MCF 10A (cell line): ENCODE measurements at regions not wholly inside any gene's neighbourhood (a gene's known extent, or its start where the extent isn't known, plus 50 kb on each side); places are given as distances from the start of the nearest gene placed in this dataset.
"Not testable (repeated sequence)": the region's sequence is repeated elsewhere in the genome, so short reads cannot be mapped to it uniquely, and the experiment has no call there.

Experiments used
- BruUV-seq: library from RNA; stranded (reverse); fragments of 400-500 nt; replicated peaks from 2 replicates; lab custom pipeline; 2021; lab: Mats Ljungman, UMichigan
- CTCF ChIA-PET: fragments of 300-600 bp; sonication (Branson Sonifier 250); formaldehyde crosslinking; extraction: SDS; loops from one replicate; lab custom pipeline; 2021; ENCODE audit warnings: antibody characterized with exemption, inconsistent platforms; lab: Yijun Ruan, JAX
- POLR2A ChIA-PET: fragments of 300-600, 350-650 bp; sonication (Branson Sonifier 250); formaldehyde crosslinking; extraction: SDS; loops from one replicate; lab custom pipeline; 2020; ENCODE audit warnings: antibody characterized with exemption, inconsistent platforms; lab: Yijun Ruan, JAX
- DNase-seq: peaks from one replicate; pipeline ENCODE4 v3.0.0-alpha.2; 2018; ENCODE audit not compliant: unreplicated experiment
- H3K27ac Mint-ChIP-seq: one replicate; pipeline ENCODE4 v1.8.0; 2022; ENCODE audit warnings: mild to moderate bottlenecking, low read depth, mixed read lengths; ENCODE audit not compliant: unreplicated experiment
- H3K27me3 Mint-ChIP-seq: one replicate; pipeline ENCODE4 v1.8.0; 2022; ENCODE audit warnings: mixed read lengths; ENCODE audit not compliant: insufficient read depth, unreplicated experiment
- H3K36me3 Mint-ChIP-seq: one replicate; pipeline ENCODE4 v1.8.0; 2022; ENCODE audit warnings: mild to moderate bottlenecking, moderate library complexity, mixed read lengths; ENCODE audit not compliant: insufficient read depth, unreplicated experiment
- H3K4me1 Mint-ChIP-seq: one replicate; pipeline ENCODE4 v1.8.0; 2022; ENCODE audit warnings: mixed read lengths; ENCODE audit not compliant: insufficient read depth, unreplicated experiment
- H3K4me3 Mint-ChIP-seq: one replicate; pipeline ENCODE4 v1.8.0; 2022; ENCODE audit warnings: mild to moderate bottlenecking, moderate library complexity, mixed read lengths; ENCODE audit not compliant: unreplicated experiment
- H3K9me3 Mint-ChIP-seq: one replicate; pipeline ENCODE4 v1.8.0; 2022; ENCODE audit warnings: mixed read lengths; ENCODE audit not compliant: unreplicated experiment
- CTCF ChIP-seq: fragments of 200-600 bp; IDR thresholded peaks from one replicate; pipeline ENCODE4 v1.8.0; 2022; ENCODE audit warnings: antibody characterized with exemption, mild to moderate bottlenecking; ENCODE audit not compliant: unreplicated experiment
- intact Hi-C: fragments of 100-400 bp; cut with micrococcal nuclease; formaldehyde crosslinking; loops from 2 replicates; pipeline ENCODE4 v1.14.1; 2022

- Mint-ChIP-seq H3K4me1 (peaks cover 28% of the 10 kb centered on the region), H3K9me3 (no peaks in the 10 kb centered on the region), H3K36me3 (no peaks in the 10 kb centered on the region), H3K27me3 (no peaks in the 10 kb centered on the region), H3K4me3 (no peak overlapping the region), H3K27ac (no peak overlapping the region)
- intact Hi-C loops: no loop called here
- ChIA-PET CTCF (interaction anchor here (0.6 to 5.0 kb wide), 3 partner anchors 8 to 95 kb away, joined by 3 to 39 read pairs (median 3); no protein-coding TSS in a partner anchor), POLR2A (no interaction called here)
- no TSS peak for BruUV-seq
- no peak for DNase-seq
- TF ChIP-seq CTCF: no peak
These were observed 303.0 kb downstream of the DAD1 start for GRCh38 chr14:22285991-22286390.

DNA sequence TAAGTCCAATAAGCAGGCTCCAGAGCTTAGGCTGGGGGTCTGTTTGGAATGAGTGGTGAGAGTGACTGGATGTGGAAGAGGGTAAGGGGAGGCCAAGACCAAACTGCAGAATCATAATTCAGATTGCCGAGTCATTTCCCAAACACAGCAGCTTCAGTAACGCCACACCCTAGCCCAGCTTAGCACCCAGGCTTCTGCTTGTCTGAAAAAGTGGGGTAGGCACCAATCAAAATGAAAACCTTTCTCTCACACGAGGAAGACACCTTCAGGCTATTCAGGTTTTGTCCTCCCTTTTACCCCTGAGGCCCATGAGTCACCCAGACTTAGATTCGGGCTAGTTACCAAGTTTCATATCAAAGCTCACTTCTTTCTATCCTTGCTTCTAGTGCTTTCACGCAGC lies 306.1 kb downstream of the DAD1 start:
- BruUV-seq: no TSS peak
- intact Hi-C loops: no loop called here
- Mint-ChIP-seq H3K9me3 (no peaks in the 10 kb centered on the region), H3K4me1 (peaks cover 6% of the 10 kb centered on the region), H3K27ac (no peak overlapping the region), H3K4me3 (no peak overlapping the region), H3K36me3 (no peaks in the 10 kb centered on the region), H3K27me3 (no peaks in the 10 kb centered on the region)
- no peak for DNase-seq
- TF ChIP-seq CTCF: no peak
- CTCF ChIA-PET: interaction anchor here (0.6 to 1.0 kb wide), 4 partner anchors 9 to 63 kb away, joined by 3 to 5 read pairs (median 4); no protein-coding TSS in a partner anchor
- POLR2A ChIA-PET: interaction anchor here (0.6 kb wide), 1 partner anchor 316 kb away, joined by 4 read pairs; no protein-coding TSS in a partner anchor

DNA sequence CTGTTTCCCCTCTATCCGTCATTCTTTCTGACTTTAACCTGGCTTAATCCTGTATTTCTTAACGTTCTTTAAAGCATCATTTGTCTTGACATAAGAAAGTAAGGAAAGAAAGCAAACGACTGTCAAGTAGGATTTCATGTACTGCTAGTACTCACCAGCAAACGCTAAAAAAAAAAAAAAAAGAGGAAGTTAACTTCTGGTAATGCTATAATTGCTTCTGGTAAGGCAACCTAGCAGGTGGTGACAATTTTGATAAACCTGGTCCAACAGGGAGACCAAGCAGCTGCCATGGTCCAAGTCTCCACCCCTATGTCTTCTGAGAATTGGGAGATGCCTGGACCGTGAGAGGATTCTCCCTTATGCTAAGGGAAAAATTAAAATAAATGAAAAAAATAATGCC lies 306.6 kb downstream of the DAD1 start:
- ChIA-PET POLR2A (interaction anchor here (0.6 kb wide), 1 partner anchor 316 kb away, joined by 4 read pairs; no protein-coding TSS in a partner anchor), CTCF (interaction anchor here (0.6 to 2.7 kb wide), 6 partner anchors 9 to 93 kb away, joined by 3 to 14 read pairs (median 4); no protein-coding TSS in a partner anchor)
- no peak for DNase-seq
- Mint-ChIP-seq H3K4me1 (peaks cover under 1% of the 10 kb centered on the region), H3K27ac (no peak overlapping the region), H3K27me3 (no peaks in the 10 kb centered on the region), H3K9me3 (no peaks in the 10 kb centered on the region), H3K36me3 (no peaks in the 10 kb centered on the region), H3K4me3 (no peak overlapping the region)
- intact Hi-C loops: no loop called here
- TF ChIP-seq CTCF: no peak
- no TSS peak for BruUV-seq

- intact Hi-C loops, H3K4me3 Mint-ChIP-seq, H3K36me3 Mint-ChIP-seq, H3K27me3 Mint-ChIP-seq, H3K9me3 Mint-ChIP-seq, BruUV-seq, H3K4me1 Mint-ChIP-seq, DNase-seq, H3K27ac Mint-ChIP-seq: not testable (repeated sequence)
- POLR2A ChIA-PET: interaction anchor here (1.2 kb wide), 1 partner anchor 14 kb away, joined by 4 read pairs; no protein-coding TSS in a partner anchor
- CTCF ChIA-PET: interaction anchor here (0.6 to 2.7 kb wide), 7 partner anchors 10 to 1986 kb away, joined by 3 to 14 read pairs (median 4); no protein-coding TSS in a partner anchor
These were observed 307.6 kb downstream of the DAD1 start for GRCh38 chr14:22281447-22281874.
